ENCODE measurements at regions not wholly inside any gene's neighbourhood (a gene's known extent, or its start where the extent isn't known, plus 50 kb on each side); places are given as distances from the start of the nearest gene placed in this dataset.

GRCh38 chr3:165903885-165904630, 66.8 kb upstream of the BCHE start:
- TF ChIP-seq CTCF (conservative IDR thresholded peaks at IDR 0.05; ENCODE audit: low read depth, low read length) (no peak), EZH2 (IDR thresholded peaks at IDR 0.05; ENCODE audit: borderline replicate concordance, low read depth, low read length, poor library complexity, severe bottlenecking) (no peak)
- ChIA-PET CTCF (interaction anchor here (0.5 kb wide), 1 partner anchor 353 kb away, joined by 3 read pairs; no protein-coding TSS in a partner anchor), POLR2A (ENCODE audit: low non-redundant PET) (no interaction called here)
- H3K9me3 ChIP-seq (ENCODE audit: low read depth, low read length, poor library complexity, severe bottlenecking): no peaks in the 10 kb centered on the region
- H3K27ac ChIP-seq (ENCODE audit: low read depth, low read length, poor library complexity, severe bottlenecking): no peak overlapping the region
- H3K36me3 ChIP-seq (ENCODE audit: insufficient read depth, low read length, poor library complexity, severe bottlenecking): no peaks in the 10 kb centered on the region
- no peaks in the 10 kb centered on the region for H3K4me1 ChIP-seq (ENCODE audit: insufficient read depth, low read length, poor library complexity, severe bottlenecking)
- no peaks in the 10 kb centered on the region for H3K27me3 ChIP-seq (replicated peaks; ENCODE audit: insufficient read depth, low read depth, low read length, poor library complexity)
- no TSS peak for BruUV-seq (replicated peaks)
- H3K4me3 ChIP-seq (ENCODE audit: low read depth, low read length, poor library complexity, severe bottlenecking): no peak overlapping the region
- intact Hi-C loops (cut with micrococcal nuclease; ENCODE audit: unreplicated experiment): no loop called here
- DNase-seq (ENCODE audit: low spot score): no peak

- POLR2A ChIA-PET (ENCODE audit: low non-redundant PET): no interaction called here
- no peak overlapping the region for H3K27ac ChIP-seq (ENCODE audit: low read depth, low read length, poor library complexity, severe bottlenecking)
- no peaks in the 10 kb centered on the region for H3K4me1 ChIP-seq (ENCODE audit: insufficient read depth, low read length, poor library complexity, severe bottlenecking)
- BruUV-seq (replicated peaks): no TSS peak
- TF ChIP-seq CTCF (conservative IDR thresholded peaks at IDR 0.05; ENCODE audit: low read depth, low read length) (no peak), EZH2 (IDR thresholded peaks at IDR 0.05; ENCODE audit: borderline replicate concordance, low read depth, low read length, poor library complexity, severe bottlenecking) (no peak)
- DNase-seq (ENCODE audit: low spot score): no peak
- H3K9me3 ChIP-seq (ENCODE audit: low read depth, low read length, poor library complexity, severe bottlenecking): no peaks in the 10 kb centered on the region
- no peaks in the 10 kb centered on the region for H3K36me3 ChIP-seq (ENCODE audit: insufficient read depth, low read length, poor library complexity, severe bottlenecking)
- intact Hi-C loops (cut with micrococcal nuclease; ENCODE audit: unreplicated experiment): no loop called here
- CTCF ChIA-PET: no interaction called here
- no peak overlapping the region for H3K4me3 ChIP-seq (ENCODE audit: low read depth, low read length, poor library complexity, severe bottlenecking)
- H3K27me3 ChIP-seq (replicated peaks; ENCODE audit: insufficient read depth, low read depth, low read length, poor library complexity): no peaks in the 10 kb centered on the region
These were observed 61.8 kb upstream of the BCHE start for GRCh38 chr3:165899066-165899465.

- BruUV-seq (replicated peaks): no TSS peak
- intact Hi-C loops (cut with micrococcal nuclease; ENCODE audit: unreplicated experiment): loop anchor here (2.0 kb wide), 1 partner anchor 1136 kb away; no protein-coding TSS in a partner anchor
- Histone ChIP-seq H3K27me3 (replicated peaks; ENCODE audit: insufficient read depth, low read depth, low read length, poor library complexity) (no peaks in the 10 kb centered on the region), H3K4me3 (ENCODE audit: low read depth, low read length, poor library complexity, severe bottlenecking) (no peak overlapping the region), H3K4me1 (ENCODE audit: insufficient read depth, low read length, poor library complexity, severe bottlenecking) (no peaks in the 10 kb centered on the region), H3K9me3 (ENCODE audit: low read depth, low read length, poor library complexity, severe bottlenecking) (no peaks in the 10 kb centered on the region), H3K27ac (ENCODE audit: low read depth, low read length, poor library complexity, severe bottlenecking) (no peak overlapping the region), H3K36me3 (ENCODE audit: insufficient read depth, low read length, poor library complexity, severe bottlenecking) (no peaks in the 10 kb centered on the region)
- TF ChIP-seq EZH2 (IDR thresholded peaks at IDR 0.05; ENCODE audit: borderline replicate concordance, low read depth, low read length, poor library complexity, severe bottlenecking) (no peak), CTCF (conservative IDR thresholded peaks at IDR 0.05; ENCODE audit: low read depth, low read length) (no peak)
- no peak for DNase-seq (ENCODE audit: low spot score)
- ChIA-PET CTCF (no interaction called here), POLR2A (ENCODE audit: low non-redundant PET) (no interaction called here)
These were observed 59.9 kb upstream of the BCHE start for GRCh38 chr3:165897137-165897536.

All from A673 (cell line).